H1 (cell line): ENCODE measurements at regions not wholly inside any gene's neighbourhood (a gene's known extent, or its start where the extent isn't known, plus 50 kb on each side); places are given as distances from the start of the nearest gene placed in this dataset.

Experiments
- CTCF ChIA-PET: fragments of 300-600 bp; sonication (Branson Sonifier 250); formaldehyde crosslinking; loops from one replicate; lab custom pipeline; 2021; ENCODE audit not compliant: partially characterized antibody; lab: Charles Lee
- POLR2A ChIA-PET: fragments of 300-600 bp; sonication (Branson Sonifier 250); formaldehyde crosslinking; loops from one replicate; lab custom pipeline; 2021; ENCODE audit warnings: inconsistent platforms; ENCODE audit not compliant: partially characterized antibody; lab: Charles Lee
- DNase-seq, 2 experiments: peaks; one replicate each; pipeline versions ENCODE4 v3.0.0 to v3.0.0-alpha.2; 2010 to 2022; ENCODE audit warnings: low spot score in 2 of 2, low read depth in 1 of 2, mixed read lengths in 1 of 2
- FAIRE-seq: peaks from 2 replicates; lab custom pipeline; 2011; peaks lifted over from hg19 to GRCh38; lab: Jason Lieb, UNC
- H2AFZ ChIP-seq: 2 replicates; pipeline ENCODE4 v1.8.1; 2012; ENCODE audit warnings: low read length, inconsistent platforms
- H2AK5ac ChIP-seq: 2 replicates; pipeline ENCODE4 v1.6.1; 2013; ENCODE audit warnings: low read depth, low read length
- H2BK120ac ChIP-seq: replicated peaks from 2 replicates; pipeline ENCODE3; 2013; ENCODE audit warnings: low read depth, low read length, inconsistent platforms
- H2BK12ac ChIP-seq: 2 replicates; pipeline ENCODE4 v1.6.1; 2013; ENCODE audit warnings: low read depth, low read length
- H2BK15ac ChIP-seq: 2 replicates; pipeline ENCODE4 v1.6.1; 2013; ENCODE audit warnings: low read length
- H2BK20ac ChIP-seq: 2 replicates; pipeline ENCODE4 v1.6.1; 2013; ENCODE audit warnings: low read length
- H2BK5ac ChIP-seq: 2 replicates; pipeline ENCODE4 v1.6.1; 2013; ENCODE audit warnings: low read depth, low read length
- H3K14ac ChIP-seq: 2 replicates; pipeline ENCODE4 v1.6.1; 2013; ENCODE audit warnings: inconsistent platforms; ENCODE audit not compliant: insufficient read length
- H3K18ac ChIP-seq: 2 replicates; pipeline ENCODE4 v1.6.1; 2013; ENCODE audit warnings: low read length; ENCODE audit errors: extremely low read depth
- H3K23ac ChIP-seq: 2 replicates; pipeline ENCODE4 v1.6.1; 2013; ENCODE audit warnings: inconsistent platforms; ENCODE audit not compliant: insufficient read length
- H3K23me2 ChIP-seq: 2 replicates; pipeline ENCODE4 v1.6.1; 2013; ENCODE audit warnings: low read depth, low read length
- H3K27ac ChIP-seq: 2 replicates; pipeline ENCODE4 v1.6.1; 2011; ENCODE audit warnings: low read depth, low read length, inconsistent platforms
- H3K27me3 ChIP-seq, 4 experiments: replicated peaks in 1 of 4; 1 replicate in 1 of 4; 2 replicates in 3 of 4; pipeline versions ENCODE4 v1.6.1 to v1.8.1; 2011 to 2013; ENCODE audit warnings: low read length in 3 of 4, mild to moderate bottlenecking in 3 of 4, inconsistent platforms in 2 of 4, mixed read lengths in 2 of 4, moderate library complexity in 1 of 4; ENCODE audit not compliant: control insufficient read depth in 3 of 4, insufficient read depth in 3 of 4; ENCODE audit errors: extremely low read depth in 1 of 4
- H3K36me3 ChIP-seq, 4 experiments: 2 replicates each; pipeline versions ENCODE4 v1.6.1 to v1.8.1; 2011 to 2013; ENCODE audit warnings: mild to moderate bottlenecking in 4 of 4, low read length in 3 of 4, moderate library complexity in 2 of 4, control low read depth in 1 of 4, inconsistent platforms in 1 of 4; ENCODE audit not compliant: insufficient read depth in 4 of 4, control insufficient read depth in 2 of 4
- H3K4ac ChIP-seq: replicated peaks from 2 replicates; pipeline ENCODE3; 2013; ENCODE audit warnings: low read length, low read depth, mixed read lengths, inconsistent platforms; ENCODE audit not compliant: insufficient read length
- H3K4me1 ChIP-seq, 4 experiments: replicated peaks in 1 of 4; 1 replicate in 1 of 4; 2 replicates in 3 of 4; pipeline versions ENCODE4 v1.6.1 to v1.8.1; 2011 to 2013; ENCODE audit warnings: low read length in 3 of 4, inconsistent platforms in 2 of 4, mixed read lengths in 1 of 4; ENCODE audit not compliant: insufficient read depth in 4 of 4, control insufficient read depth in 3 of 4
- H3K4me2 ChIP-seq, 2 experiments: 2 replicates each; pipeline versions ENCODE4 v1.6.1 to v1.8.1; 2011 to 2013; ENCODE audit warnings: low read depth in 2 of 2, low read length in 2 of 2, control low read depth in 1 of 2, inconsistent platforms in 1 of 2, mild to moderate bottlenecking in 1 of 2; ENCODE audit not compliant: insufficient read depth in 1 of 2
- H3K4me3 ChIP-seq, 4 experiments: fragments of 200-600, 300-600 bp in 1 of 4; sonication (generic), shearing (Covaris generic), sonication (Bioruptor Twin) in 1 of 4; 2 replicates each; pipeline versions ENCODE4 v1.5.1 to v1.8.1; 2011 to 2016; ENCODE audit warnings: low read length in 4 of 4, low read depth in 3 of 4, control low read depth in 2 of 4, inconsistent platforms in 2 of 4, mild to moderate bottlenecking in 2 of 4, mixed read lengths in 1 of 4, moderate library complexity in 1 of 4; ENCODE audit not compliant: insufficient read depth in 2 of 4; ENCODE audit errors: extremely low read depth in 1 of 4
- H3K56ac ChIP-seq: replicated peaks from 2 replicates; pipeline ENCODE3; 2013; ENCODE audit warnings: low read depth, mild to moderate bottlenecking, mixed read lengths, low read length, inconsistent platforms; ENCODE audit not compliant: insufficient read length
- H3K79me1 ChIP-seq: 2 replicates; pipeline ENCODE4 v1.6.1; 2013; ENCODE audit warnings: low read depth, low read length, control low read depth
- H3K79me2 ChIP-seq, 2 experiments: 2 replicates each; pipeline versions ENCODE4 v1.6.1 to v1.8.1; 2012 to 2013; ENCODE audit warnings: low read length in 2 of 2, mild to moderate bottlenecking in 2 of 2, inconsistent platforms in 1 of 2; ENCODE audit not compliant: insufficient read depth in 2 of 2, control insufficient read depth in 1 of 2
- H3K9ac ChIP-seq, 4 experiments: replicated peaks in 1 of 4; 1 replicate in 1 of 4; 2 replicates in 3 of 4; pipeline versions ENCODE4 v1.6.1 to v1.8.1; 2011 to 2013; ENCODE audit warnings: low read depth in 3 of 4, low read length in 3 of 4, control low read depth in 2 of 4, mild to moderate bottlenecking in 2 of 4, moderate library complexity in 2 of 4, inconsistent platforms in 1 of 4; ENCODE audit errors: extremely low read depth in 1 of 4
- H3K9me3 ChIP-seq, 2 experiments: 2 replicates each; pipeline versions ENCODE4 v1.6.1 to v1.8.1; 2012 to 2013; ENCODE audit warnings: mild to moderate bottlenecking in 2 of 2, moderate library complexity in 2 of 2, control low read depth in 1 of 2, inconsistent platforms in 1 of 2, low read depth in 1 of 2, low read length in 1 of 2, mixed read lengths in 1 of 2; ENCODE audit not compliant: insufficient read depth in 2 of 2
- H4K20me1 ChIP-seq, 2 experiments: replicated peaks in 1 of 2; 2 replicates each; pipeline versions ENCODE3 to v1.8.1; 2011 to 2013; ENCODE audit warnings: inconsistent platforms in 2 of 2, low read length in 2 of 2, mild to moderate bottlenecking in 1 of 2; ENCODE audit not compliant: insufficient read depth in 2 of 2, control insufficient read depth in 1 of 2
- H4K5ac ChIP-seq: 2 replicates; pipeline ENCODE4 v1.6.1; 2013; ENCODE audit warnings: low read length, low read depth, mixed read lengths, inconsistent platforms; ENCODE audit not compliant: insufficient read length
- H4K8ac ChIP-seq: 2 replicates; pipeline ENCODE4 v1.8.0; 2013; ENCODE audit warnings: mild to moderate bottlenecking, moderate library complexity, low read length, inconsistent platforms; ENCODE audit not compliant: insufficient read depth; ENCODE audit errors: extremely low read depth
- H4K91ac ChIP-seq: replicated peaks from 2 replicates; pipeline ENCODE3; 2013; ENCODE audit warnings: low read length, mixed read lengths, inconsistent platforms; ENCODE audit not compliant: insufficient read length
- SIX5 ChIP-seq: IDR thresholded peaks from 2 replicates; pipeline ENCODE4 v1.6.1; 2011; ENCODE audit warnings: mild to moderate bottlenecking, low read depth, low read length
- TAF7 ChIP-seq: optimal IDR thresholded peaks from 2 replicates; pipeline ENCODE3; 2011; ENCODE audit warnings: low read depth, mild to moderate bottlenecking, inconsistent platforms, low read length, moderate library complexity, borderline replicate concordance
- TCF12 ChIP-seq: IDR thresholded peaks from 2 replicates; pipeline ENCODE4 v1.6.1; 2011; ENCODE audit warnings: low read depth, mild to moderate bottlenecking, low read length
- WGBS, 2 experiments: shearing (Covaris generic) in 1 of 2; methylation state at CpG; one replicate each; pipeline versions ENCODE4 v1.1.6 to v1.1.7; 2013 to 2015; ENCODE audit warnings: low lambda C conversion rate in 2 of 2, mixed read lengths in 2 of 2, inconsistent platforms in 1 of 2, low coverage in 1 of 2, missing lambda C conversion rate in 1 of 2; ENCODE audit not compliant: insufficient replicate concordance in 2 of 2, insufficient coverage in 1 of 2, insufficient read length in 1 of 2; ENCODE audit errors: extremely low coverage in 1 of 2, missing lambda C conversion rate in 1 of 2; 5-methylcytosine and 5-hydroxymethylcytosine counted together

- Histone ChIP-seq H2AK5ac (no peak overlapping the region), H3K36me3 (no peaks in the 10 kb centered on the region; a peak in 1 of 8 replicates), H2BK120ac (no peak overlapping the region), H3K23me2 (no peaks in the 10 kb centered on the region), H3K14ac (no peak overlapping the region), H2BK12ac (no peak overlapping the region), H4K20me1 (no peaks in the 10 kb centered on the region), H2AFZ (no peak overlapping the region), H3K79me1 (no peaks in the 10 kb centered on the region), H3K9me3 (no peaks in the 10 kb centered on the region), H2BK5ac (no peak overlapping the region), H3K18ac (no peak overlapping the region), H4K5ac (no peak overlapping the region), H2BK15ac (no peak overlapping the region), H3K79me2 (no peaks in the 10 kb centered on the region), H4K8ac (no peak overlapping the region), H3K4me2 (no peak overlapping the region), H3K27ac (no peak overlapping the region), H4K91ac (no peak overlapping the region), H2BK20ac (no peak overlapping the region), H3K56ac (no peak overlapping the region), H3K23ac (no peak overlapping the region), H3K4ac (no peak overlapping the region), H3K4me3 (no peak overlapping the region), H3K27me3 (no peaks in the 10 kb centered on the region), H3K4me1 (no peaks in the 10 kb centered on the region), H3K9ac (no peak overlapping the region)
- FAIRE-seq (no peak), DNase-seq (no peak)
- CTCF ChIA-PET: no interaction called here
- TF ChIP-seq TAF7: no peak
- no peak for TF ChIP-seq SIX5
- TF ChIP-seq TCF12: no peak
- WGBS, 2 experiments: 89% methylated on average over 3 of the region's 3 CpGs; no CpG with 5 or more reads in 1 of the 2 experiments
- POLR2A ChIA-PET: no interaction called here
Measured at GRCh38 chr1:82323144-82323841, 522.6 kb downstream of the ADGRL2 start.
